Mucosa of stomach (tissue), 1 donor: ENCODE measurements at regions not wholly inside any gene's neighbourhood (a gene's known extent, or its start where the extent isn't known, plus 50 kb on each side); places are given as distances from the start of the nearest gene placed in this dataset.

Experiments
- H3K27me3 ChIP-seq: one replicate; pipeline ENCODE4 v1.7.0; 2013; ENCODE audit warnings: mild to moderate bottlenecking, low read length; ENCODE audit not compliant: control insufficient read depth, insufficient read depth
- H3K36me3 ChIP-seq: one replicate; pipeline ENCODE4 v1.7.0; 2013; ENCODE audit warnings: low read length; ENCODE audit not compliant: control insufficient read depth, insufficient read depth
- H3K4me1 ChIP-seq: one replicate; pipeline ENCODE4 v1.7.0; 2013; ENCODE audit warnings: mild to moderate bottlenecking, low read length; ENCODE audit not compliant: control insufficient read depth, insufficient read depth
- H3K4me3 ChIP-seq: one replicate; pipeline ENCODE4 v1.7.0; 2013; ENCODE audit warnings: low read length
- H3K9ac ChIP-seq: one replicate; pipeline ENCODE4 v1.7.0; 2013; ENCODE audit warnings: mild to moderate bottlenecking, low read length, moderate library complexity
- H3K9me3 ChIP-seq: one replicate; pipeline ENCODE4 v1.7.0; 2013; ENCODE audit warnings: mild to moderate bottlenecking, low read length, moderate library complexity; ENCODE audit not compliant: control insufficient read depth
- donor health status: Pancreatic carcinoma.

- H3K9ac ChIP-seq = no peak overlapping the region
- H3K4me3 ChIP-seq = no peak overlapping the region
- H3K27me3 ChIP-seq = no peaks in the 10 kb centered on the region
- no peaks in the 10 kb centered on the region for H3K9me3 ChIP-seq
- H3K36me3 ChIP-seq = no peaks in the 10 kb centered on the region
- no peaks in the 10 kb centered on the region for H3K4me1 ChIP-seq
These were observed 211.6 kb upstream of the ZMIZ1 start for GRCh38 chr10:78857193-78857592.

- Histone ChIP-seq H3K4me3 (no peak overlapping the region), H3K27me3 (no peaks in the 10 kb centered on the region), H3K36me3 (no peaks in the 10 kb centered on the region), H3K9ac (no peak overlapping the region), H3K9me3 (no peaks in the 10 kb centered on the region), H3K4me1 (no peaks in the 10 kb centered on the region)
These were observed 209.5 kb upstream of the ZMIZ1 start for GRCh38 chr10:78859266-78859665.

GRCh38 chr10:78859769-78860168 is 209.0 kb upstream of the ZMIZ1 start:
- Histone ChIP-seq H3K4me3 (no peak overlapping the region), H3K9ac (no peak overlapping the region), H3K27me3 (no peaks in the 10 kb centered on the region), H3K36me3 (no peaks in the 10 kb centered on the region), H3K4me1 (no peaks in the 10 kb centered on the region), H3K9me3 (no peaks in the 10 kb centered on the region)

GRCh38 chr10:78860260-78860914 is 208.4 kb upstream of the ZMIZ1 start:
- Histone ChIP-seq H3K4me3 (no peak overlapping the region), H3K4me1 (no peaks in the 10 kb centered on the region), H3K36me3 (no peaks in the 10 kb centered on the region), H3K27me3 (no peaks in the 10 kb centered on the region), H3K9ac (no peak overlapping the region), H3K9me3 (no peaks in the 10 kb centered on the region)

- H3K4me3 ChIP-seq = no peak overlapping the region
- H3K9ac ChIP-seq = no peak overlapping the region
- H3K9me3 ChIP-seq = no peaks in the 10 kb centered on the region
- no peaks in the 10 kb centered on the region for H3K4me1 ChIP-seq
- H3K36me3 ChIP-seq = no peaks in the 10 kb centered on the region
- no peaks in the 10 kb centered on the region for H3K27me3 ChIP-seq
These were observed 207.0 kb upstream of the ZMIZ1 start for GRCh38 chr10:78861529-78862327.

GRCh38 chr10:78862328-78862640 is 206.5 kb upstream of the ZMIZ1 start:
- Histone ChIP-seq H3K36me3 (no peaks in the 10 kb centered on the region), H3K9me3 (no peaks in the 10 kb centered on the region), H3K9ac (no peak overlapping the region), H3K27me3 (no peaks in the 10 kb centered on the region), H3K4me3 (no peak overlapping the region), H3K4me1 (no peaks in the 10 kb centered on the region)

GRCh38 chr10:78863140-78863905 is 205.4 kb upstream of the ZMIZ1 start:
- Histone ChIP-seq H3K9me3 (no peaks in the 10 kb centered on the region), H3K4me1 (no peaks in the 10 kb centered on the region), H3K36me3 (no peaks in the 10 kb centered on the region), H3K9ac (no peak overlapping the region), H3K27me3 (no peaks in the 10 kb centered on the region), H3K4me3 (no peak overlapping the region)

- no peaks in the 10 kb centered on the region for H3K36me3 ChIP-seq
- no peaks in the 10 kb centered on the region for H3K9me3 ChIP-seq
- no peak overlapping the region for H3K9ac ChIP-seq
- no peaks in the 10 kb centered on the region for H3K27me3 ChIP-seq
- H3K4me3 ChIP-seq = no peak overlapping the region
- no peaks in the 10 kb centered on the region for H3K4me1 ChIP-seq
These were observed 204.9 kb upstream of the ZMIZ1 start for GRCh38 chr10:78863906-78864239.

- no peaks in the 10 kb centered on the region for H3K4me1 ChIP-seq
- H3K4me3 ChIP-seq = no peak overlapping the region
These were observed 203.8 kb upstream of the ZMIZ1 start for GRCh38 chr10:78864761-78865537.

GRCh38 chr10:78865538-78865875 is 203.3 kb upstream of the ZMIZ1 start:
- H3K9me3 ChIP-seq = no peaks in the 10 kb centered on the region
- H3K4me1 ChIP-seq = no peaks in the 10 kb centered on the region
- H3K4me3 ChIP-seq = no peak overlapping the region
- H3K36me3 ChIP-seq = no peaks in the 10 kb centered on the region
- no peak overlapping the region for H3K9ac ChIP-seq
- no peaks in the 10 kb centered on the region for H3K27me3 ChIP-seq

More at GRCh38 chr10:78864761-78865537, 203.8 kb upstream of the ZMIZ1 start:
- Histone ChIP-seq H3K9me3 (no peaks in the 10 kb centered on the region), H3K9ac (no peak overlapping the region), H3K36me3 (no peaks in the 10 kb centered on the region), H3K27me3 (no peaks in the 10 kb centered on the region)

GRCh38 chr10:78865931-78866717 is 202.6 kb upstream of the ZMIZ1 start:
- no peaks in the 10 kb centered on the region for H3K4me1 ChIP-seq
- H3K9ac ChIP-seq = no peak overlapping the region
- H3K36me3 ChIP-seq = no peaks in the 10 kb centered on the region
- no peaks in the 10 kb centered on the region for H3K9me3 ChIP-seq
- no peak overlapping the region for H3K4me3 ChIP-seq
- H3K27me3 ChIP-seq = no peaks in the 10 kb centered on the region
